ENCODE measurements at regions not wholly inside any gene's neighbourhood (a gene's known extent, or its start where the extent isn't known, plus 50 kb on each side); places are given as distances from the start of the nearest gene placed in this dataset.

GRCh38 chr18:47574966-47575365 is 323.5 kb upstream of the SKOR2 start:
- no peak overlapping the region for H2AFZ ChIP-seq (ENCODE audit: insufficient read depth, low read depth, low read length, poor library complexity, severe bottlenecking)

GRCh38 chr18:47571957-47572356 is 320.5 kb upstream of the SKOR2 start:
- Mint-ChIP-seq H3K4me1 (no peaks in the 10 kb centered on the region), H3K27ac (no peak overlapping the region), H3K27me3 (ENCODE audit: low read depth in 3 of 3) (peaks cover 2 to 14% (median 8%) of the 10 kb centered on the region in 3 donors), H3K9me3 (peaks cover 0 to 4% (median 0%) of the 10 kb centered on the region in 7 donors), H3K36me3 (no peaks in the 10 kb centered on the region), H3K4me3 (no peak overlapping the region)
- Histone ChIP-seq H3K79me2 (ENCODE audit: insufficient read depth, low read length) (no peaks in the 10 kb centered on the region), H4K20me1 (ENCODE audit: insufficient read depth, low read length) (no peaks in the 10 kb centered on the region), H3K4me2 (replicated peaks; ENCODE audit: extremely low read depth, low read length, poor library complexity, severe bottlenecking) (no peak overlapping the region), H2AFZ (ENCODE audit: insufficient read depth, low read depth, low read length, poor library complexity, severe bottlenecking) (no peak overlapping the region), H3K4me3 (replicated peaks in 1 of 3; ENCODE audit: low read depth in 2 of 3, low read length in 3 of 3) (no peak overlapping the region), H3K9ac (ENCODE audit: insufficient read depth, low read length, poor library complexity, severe bottlenecking) (no peak overlapping the region), H3K4me1 (ENCODE audit: control insufficient read depth in 1 of 2, insufficient read depth in 2 of 2, low read length in 2 of 2) (no peaks in the 10 kb centered on the region), H3K9me3 (replicated peaks in 1 of 2; ENCODE audit: control insufficient read depth in 1 of 2, insufficient read depth in 1 of 2, low read length in 2 of 2) (no peaks in the 10 kb centered on the region), H3K27me3 (ENCODE audit: control insufficient read depth in 2 of 2, insufficient read depth in 2 of 2, low read length in 2 of 2) (no peaks in the 10 kb centered on the region), H3K27ac (ENCODE audit: low read depth in 1 of 2, low read length in 2 of 2) (no peak overlapping the region), H3K36me3 (replicated peaks in 1 of 2; ENCODE audit: control insufficient read depth in 1 of 2, insufficient read depth in 2 of 2, low read length in 2 of 2) (no peaks in the 10 kb centered on the region)
- intact Hi-C loops (cut with micrococcal nuclease): no loop called here
- TF ChIP-seq CTCF (IDR thresholded peaks at IDR 0.05): no peak
- 69% methylated on average over 3 of the region's 3 CpGs for WGBS (ENCODE audit: insufficient coverage)
- DNase-seq: no peak

More at GRCh38 chr18:47574966-47575365, 323.5 kb upstream of the SKOR2 start:
- DNase-seq: no peak
- H3K27me3 Mint-ChIP-seq (ENCODE audit: low read depth in 3 of 3): peaks cover 4 to 13% (median 12%) of the 10 kb centered on the region in 3 donors
- H4K20me1 ChIP-seq (ENCODE audit: insufficient read depth, low read length): no peaks in the 10 kb centered on the region
- H3K9me3 Mint-ChIP-seq: peaks cover 0 to 4% (median 0%) of the 10 kb centered on the region in 7 donors
- TF ChIP-seq CTCF (IDR thresholded peaks at IDR 0.05): no peak
- no peaks in the 10 kb centered on the region for H3K36me3 ChIP-seq (replicated peaks in 1 of 2; ENCODE audit: control insufficient read depth in 1 of 2, insufficient read depth in 2 of 2, low read length in 2 of 2)
- H3K4me2 ChIP-seq (replicated peaks; ENCODE audit: extremely low read depth, low read length, poor library complexity, severe bottlenecking): no peak overlapping the region
- H3K4me3 ChIP-seq (replicated peaks in 1 of 3; ENCODE audit: low read depth in 2 of 3, low read length in 3 of 3): no peak overlapping the region
- H3K9ac ChIP-seq (ENCODE audit: insufficient read depth, low read length, poor library complexity, severe bottlenecking): no peak overlapping the region
- no peaks in the 10 kb centered on the region for H3K9me3 ChIP-seq (replicated peaks in 1 of 2; ENCODE audit: control insufficient read depth in 1 of 2, insufficient read depth in 1 of 2, low read length in 2 of 2)
- WGBS (ENCODE audit: insufficient coverage): no CpG with 5 or more reads among the region's 6 CpGs
- no peak overlapping the region for H3K4me3 Mint-ChIP-seq
- H3K27ac ChIP-seq (ENCODE audit: low read depth in 1 of 2, low read length in 2 of 2): no peak overlapping the region
- intact Hi-C loops (cut with micrococcal nuclease): no loop called here
- no peaks in the 10 kb centered on the region for H3K27me3 ChIP-seq (ENCODE audit: control insufficient read depth in 2 of 2, insufficient read depth in 2 of 2, low read length in 2 of 2)
- no peaks in the 10 kb centered on the region for H3K36me3 Mint-ChIP-seq
- no peaks in the 10 kb centered on the region for H3K4me1 ChIP-seq (ENCODE audit: control insufficient read depth in 1 of 2, insufficient read depth in 2 of 2, low read length in 2 of 2)
- H3K79me2 ChIP-seq (ENCODE audit: insufficient read depth, low read length): no peaks in the 10 kb centered on the region
- H3K27ac Mint-ChIP-seq: no peak overlapping the region
- H3K4me1 Mint-ChIP-seq: no peaks in the 10 kb centered on the region
